Heart left ventricle (tissue), 13 donors: ENCODE measurements at regions not wholly inside any gene's neighbourhood (a gene's known extent, or its start where the extent isn't known, plus 50 kb on each side); places are given as distances from the start of the nearest gene placed in this dataset.

ENCODE experiments used
- CTCF ChIP-seq, 12 donors: fragments of 200-600 bp; sonication (generic) in 4 of 12; IDR thresholded peaks; one replicate each; pipeline versions ENCODE4 v1.5.0 to v1.8.0; 2018 to 2022; ENCODE audit warnings: antibody characterized with exemption in 12 of 12, mild to moderate bottlenecking in 5 of 12
- POLR2A ChIP-seq, 2 donors: fragments of 450-650 bp; IDR thresholded peaks; one replicate each; pipeline ENCODE4 v1.6.1; 2017; ENCODE audit warnings: antibody characterized with exemption in 2 of 2, mild to moderate bottlenecking in 2 of 2, moderate library complexity in 2 of 2
- donor health status: ischemic (EF 13 %, LVEDD 7.1; RV severe dilation, severe dysfunction).
- donor health status: DM: no; HTN: yes; CAD: no.
- donor health status: DM: no; HTN: no; CAD: no.
- donor health status: ischemic (EF 25% LVEDD 6.9; RV normal size, moderate dysfunction).
- donor health status: ischemic (EF 25% LVEDD 5.7; RV mildly dilated, moderate dysfunction).
- donor health status: ischemic (EF 35%, LVEDD 5.7; RV mildly dilated, moderate dysfunction).
- donor health status: nonischemic (EF 11% LVEDD 7.7; RV severe dilation, severe dysfunction).
- donor health status: DM: yes; HTN: yes; CAD: no.
- donor health status: PGD.
- donor health status: ischemic (EF 29% LVEDD 5.4; RV normal size, mild dysfunction).
- donor health status: nonischemic (EF 23%, LVEDD 6.1; RV moderate dilation, normal function).

- TF ChIP-seq POLR2A (IDR thresholded peaks at IDR 0.05) (no peak), CTCF (IDR thresholded peaks at IDR 0.05) (no peak)
Observed at GRCh38 chr12:59005193-59005955, 85.1 kb upstream of the LRIG3 start.
